Natural killer cell (primary cell): ENCODE measurements at regions not wholly inside any gene's neighbourhood (a gene's known extent, or its start where the extent isn't known, plus 50 kb on each side); places are given as distances from the start of the nearest gene placed in this dataset.

Experiments
- ATAC-seq, 3 donors: fragments of 150-1000 bp in 2 of 3; fragments of 200-7000 bp in 1 of 3; cut with Tn5 transposase; 1 replicate in 1 of 3; 2 replicates in 2 of 3; pipeline ENCODE4 v1.10.0; 2021; ENCODE audit warnings: mild to moderate bottlenecking in 2 of 3, moderate library complexity in 2 of 3
- DNase-seq, 2 donors: peaks; one replicate each; pipeline versions ENCODE4 v3.0.0 to v3.0.0-alpha.2; 2013 to 2021; ENCODE audit warnings: mixed read lengths in 1 of 2
- H3K27ac ChIP-seq: one replicate; pipeline ENCODE4 v1.5.1; 2013; ENCODE audit warnings: mild to moderate bottlenecking, low read length
- H3K27me3 ChIP-seq: one replicate; pipeline ENCODE4 v1.6.1; 2013; ENCODE audit warnings: low read length; ENCODE audit not compliant: control insufficient read depth, insufficient read depth
- H3K36me3 ChIP-seq: one replicate; pipeline ENCODE4 v1.6.1; 2013; ENCODE audit warnings: low read length; ENCODE audit not compliant: control insufficient read depth, insufficient read depth
- H3K4me1 ChIP-seq: one replicate; pipeline ENCODE4 v1.6.1; 2013; ENCODE audit warnings: low read length; ENCODE audit not compliant: control insufficient read depth, insufficient read depth
- H3K4me3 ChIP-seq: one replicate; pipeline ENCODE4 v1.5.1; 2013; ENCODE audit warnings: low read length
- H3K9me3 ChIP-seq: one replicate; pipeline ENCODE4 v1.6.1; 2013; ENCODE audit warnings: low read length; ENCODE audit not compliant: control insufficient read depth, insufficient read depth
- H3K27ac Mint-ChIP-seq, 2 donors: one replicate each; pipeline ENCODE4 v1.8.0; 2022; ENCODE audit warnings: mild to moderate bottlenecking in 2 of 2, mixed read lengths in 2 of 2, moderate library complexity in 1 of 2
- H3K27me3 Mint-ChIP-seq, 2 donors: one replicate each; pipeline ENCODE4 v1.8.0; 2022; ENCODE audit warnings: low read depth in 2 of 2, mixed read lengths in 2 of 2
- H3K36me3 Mint-ChIP-seq: one replicate; pipeline ENCODE4 v1.8.0; 2022; ENCODE audit warnings: mixed read lengths
- H3K4me1 Mint-ChIP-seq, 2 donors: one replicate each; pipeline ENCODE4 v1.8.0; 2022; ENCODE audit warnings: mixed read lengths in 2 of 2
- H3K4me3 Mint-ChIP-seq: one replicate; pipeline ENCODE4 v1.8.0; 2022; ENCODE audit warnings: mild to moderate bottlenecking, moderate library complexity, mixed read lengths
- H3K9me3 Mint-ChIP-seq, 2 donors: one replicate each; pipeline ENCODE4 v1.8.0; 2022; ENCODE audit warnings: mixed read lengths in 2 of 2
- WGBS: methylation state at CpG from one replicate; pipeline ENCODE4 v1.1.7; 2013; ENCODE audit warnings: missing lambda C conversion rate; ENCODE audit not compliant: insufficient coverage; 5-methylcytosine and 5-hydroxymethylcytosine counted together
- intact Hi-C: fragments of 100-400 bp; cut with micrococcal nuclease; formaldehyde crosslinking; loops from one replicate; pipeline ENCODE4 v1.14.2; 2022
- TF ChIP-seq, protein P1 (sequence below): fragments of 200-600 bp; IDR thresholded peaks from one replicate; pipeline ENCODE4 v1.8.0; 2022; ENCODE audit warnings: antibody characterized with exemption

GRCh38 chr16:74165566-74166080, 131.0 kb upstream of the PSMD7 start:
- no peak for DNase-seq
- Histone ChIP-seq H3K4me3 (no peak overlapping the region), H3K36me3 (no peaks in the 10 kb centered on the region), H3K4me1 (no peaks in the 10 kb centered on the region), H3K9me3 (no peaks in the 10 kb centered on the region), H3K27me3 (no peaks in the 10 kb centered on the region), H3K27ac (no peak overlapping the region)
- TF ChIP-seq, protein P1, sequence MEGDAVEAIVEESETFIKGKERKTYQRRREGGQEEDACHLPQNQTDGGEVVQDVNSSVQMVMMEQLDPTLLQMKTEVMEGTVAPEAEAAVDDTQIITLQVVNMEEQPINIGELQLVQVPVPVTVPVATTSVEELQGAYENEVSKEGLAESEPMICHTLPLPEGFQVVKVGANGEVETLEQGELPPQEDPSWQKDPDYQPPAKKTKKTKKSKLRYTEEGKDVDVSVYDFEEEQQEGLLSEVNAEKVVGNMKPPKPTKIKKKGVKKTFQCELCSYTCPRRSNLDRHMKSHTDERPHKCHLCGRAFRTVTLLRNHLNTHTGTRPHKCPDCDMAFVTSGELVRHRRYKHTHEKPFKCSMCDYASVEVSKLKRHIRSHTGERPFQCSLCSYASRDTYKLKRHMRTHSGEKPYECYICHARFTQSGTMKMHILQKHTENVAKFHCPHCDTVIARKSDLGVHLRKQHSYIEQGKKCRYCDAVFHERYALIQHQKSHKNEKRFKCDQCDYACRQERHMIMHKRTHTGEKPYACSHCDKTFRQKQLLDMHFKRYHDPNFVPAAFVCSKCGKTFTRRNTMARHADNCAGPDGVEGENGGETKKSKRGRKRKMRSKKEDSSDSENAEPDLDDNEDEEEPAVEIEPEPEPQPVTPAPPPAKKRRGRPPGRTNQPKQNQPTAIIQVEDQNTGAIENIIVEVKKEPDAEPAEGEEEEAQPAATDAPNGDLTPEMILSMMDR, result no peak
- WGBS, result 75% methylated on average over 3 of the region's 5 CpGs
- no peak for ATAC-seq
- Mint-ChIP-seq H3K4me1 (no peaks in the 10 kb centered on the region), H3K9me3 (peaks cover 3 to 8% of the 10 kb centered on the region in 2 donors), H3K27ac (no peak overlapping the region), H3K36me3 (no peaks in the 10 kb centered on the region), H3K4me3 (no peak overlapping the region), H3K27me3 (peaks cover 6 to 7% of the 10 kb centered on the region in 2 donors)
- intact Hi-C loops, result no loop called here

DNA sequence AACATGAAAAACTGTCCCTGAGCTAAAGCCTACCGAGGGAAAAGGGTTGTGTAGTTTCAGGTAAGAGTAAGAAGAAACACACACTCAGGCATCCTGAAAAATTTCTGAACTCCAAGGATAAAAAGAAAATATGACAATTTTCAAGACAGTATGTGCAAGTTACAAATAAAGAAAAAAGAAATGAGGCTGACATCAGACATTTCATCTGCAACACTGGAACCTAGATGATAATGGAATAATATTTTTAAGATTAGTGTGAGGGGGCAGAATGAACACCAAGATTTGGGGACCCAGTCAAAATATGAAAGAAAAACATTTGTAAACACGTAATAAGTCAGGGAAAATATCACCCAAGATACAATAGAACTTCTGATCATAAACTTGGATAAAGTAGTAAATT, 135.9 kb upstream of the PSMD7 start:
- H3K4me3 Mint-ChIP-seq, result no peak overlapping the region
- TF ChIP-seq, protein P1, result no peak
- no peaks in the 10 kb centered on the region for H3K27me3 ChIP-seq
- no peaks in the 10 kb centered on the region for H3K36me3 Mint-ChIP-seq
- intact Hi-C loops, result no loop called here
- no CpG with 5 or more reads among the region's 2 CpGs for WGBS
- H3K4me1 Mint-ChIP-seq, result no peaks in the 10 kb centered on the region
- no peaks in the 10 kb centered on the region for H3K4me1 ChIP-seq
- H3K4me3 ChIP-seq, result no peak overlapping the region
- H3K27ac ChIP-seq, result no peak overlapping the region
- H3K27me3 Mint-ChIP-seq, result peaks cover 6 to 7% of the 10 kb centered on the region in 2 donors
- no peaks in the 10 kb centered on the region for H3K9me3 ChIP-seq
- ATAC-seq (no peak), DNase-seq (no peak)
- H3K9me3 Mint-ChIP-seq, result peaks cover 3 to 8% of the 10 kb centered on the region in 2 donors
- no peaks in the 10 kb centered on the region for H3K36me3 ChIP-seq
- no peak overlapping the region for H3K27ac Mint-ChIP-seq

DNA sequence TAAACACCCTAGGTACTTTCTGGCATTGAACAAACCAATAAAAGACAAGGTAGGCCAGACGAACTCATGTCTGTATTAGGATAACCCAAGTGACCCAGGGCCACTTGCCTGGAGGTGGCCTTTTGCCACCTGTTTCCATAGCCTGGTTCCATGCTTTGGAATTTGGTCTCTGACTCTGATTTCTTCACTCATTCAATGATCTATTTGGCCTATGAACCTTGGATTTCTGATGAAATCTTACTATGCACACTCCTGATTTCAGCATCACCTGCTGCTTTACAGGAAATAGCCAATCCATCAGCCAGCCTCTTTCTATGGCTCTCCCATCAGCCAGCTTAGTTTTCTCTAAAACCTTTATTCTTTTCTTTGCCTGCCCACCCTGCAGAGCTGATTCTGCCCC, 142.8 kb upstream of the PSMD7 start:
- Mint-ChIP-seq H3K27ac (no peak overlapping the region), H3K9me3 (peaks cover 5 to 8% of the 10 kb centered on the region in 2 donors), H3K4me1 (no peaks in the 10 kb centered on the region), H3K36me3 (no peaks in the 10 kb centered on the region), H3K27me3 (no peaks in the 10 kb centered on the region), H3K4me3 (no peak overlapping the region)
- Histone ChIP-seq H3K4me3 (no peak overlapping the region), H3K4me1 (no peaks in the 10 kb centered on the region), H3K27ac (no peak overlapping the region), H3K9me3 (no peaks in the 10 kb centered on the region), H3K27me3 (no peaks in the 10 kb centered on the region), H3K36me3 (no peaks in the 10 kb centered on the region)
- WGBS, result 40% methylated on average over 1 of the region's 1 CpG
- TF ChIP-seq, protein P1, result no peak
- ATAC-seq, result no peak
- intact Hi-C loops, result no loop called here
- no peak for DNase-seq

DNA sequence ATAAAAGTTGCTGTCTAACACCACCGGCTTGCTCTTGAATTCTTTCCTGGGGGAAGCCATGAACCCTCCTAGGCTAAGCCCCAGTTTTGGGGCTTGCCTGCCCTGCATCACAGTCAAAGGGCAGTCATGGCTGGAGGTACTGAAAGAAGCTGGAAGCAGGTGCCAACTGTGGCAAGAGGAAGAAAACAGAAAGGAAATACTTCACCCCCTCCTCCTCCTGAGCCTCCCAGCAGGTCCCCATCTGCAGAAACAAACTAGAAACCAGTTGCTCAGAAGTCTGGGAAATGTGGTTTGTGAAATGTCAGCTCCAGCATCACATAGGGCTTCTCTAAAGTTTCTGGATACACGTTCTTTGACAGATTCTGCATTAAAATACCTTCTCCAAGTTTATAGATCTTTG, 150.0 kb upstream of the PSMD7 start:
- whole genome bisulfite sequencing, result 96% methylated on average over 1 of the region's 2 CpGs
- Histone ChIP-seq H3K9me3 (no peaks in the 10 kb centered on the region), H3K27me3 (no peaks in the 10 kb centered on the region), H3K27ac (no peak overlapping the region), H3K4me3 (no peak overlapping the region), H3K4me1 (no peaks in the 10 kb centered on the region), H3K36me3 (no peaks in the 10 kb centered on the region)
- H3K4me3 Mint-ChIP-seq, result no peak overlapping the region
- H3K4me1 Mint-ChIP-seq, result no peaks in the 10 kb centered on the region
- no peak for DNase-seq
- no peaks in the 10 kb centered on the region for H3K36me3 Mint-ChIP-seq
- no peak overlapping the region for H3K27ac Mint-ChIP-seq
- no peak for ATAC-seq
- H3K9me3 Mint-ChIP-seq, result peaks cover under 1 to 2% of the 10 kb centered on the region in 2 donors
- no peaks in the 10 kb centered on the region for H3K27me3 Mint-ChIP-seq
- intact Hi-C loops, result no loop called here
- TF ChIP-seq, protein P1, result no peak
